HG03108 (cell line): ENCODE measurements at regions not wholly inside any gene's neighbourhood (a gene's known extent, or its start where the extent isn't known, plus 50 kb on each side); places are given as distances from the start of the nearest gene placed in this dataset.

Experiments used
- ATAC-seq: cut with Tn5 transposase; IDR thresholded peaks from one replicate; pipeline ENCODE4 v1.9.1; 2021; ENCODE audit warnings: moderate library complexity; ENCODE audit not compliant: unreplicated experiment

- no peak for ATAC-seq
These were observed 499.3 kb downstream of the NXPH1 start for GRCh38 chr7:8932751-8933150.

- ATAC-seq, result no peak
These were observed 503.8 kb downstream of the NXPH1 start for GRCh38 chr7:8937204-8937603.

GRCh38 chr7:8938044-8938805 lies 504.8 kb downstream of the NXPH1 start:
- no peak for ATAC-seq

- no peak for ATAC-seq
These were observed 506.0 kb downstream of the NXPH1 start for GRCh38 chr7:8939446-8939845.

- no peak for ATAC-seq
These were observed 530.3 kb downstream of the NXPH1 start for GRCh38 chr7:8963722-8964121.

- ATAC-seq, result no peak
These were observed 531.8 kb downstream of the NXPH1 start for GRCh38 chr7:8965177-8965576.

- ATAC-seq, result no peak
These were observed 540.2 kb downstream of the NXPH1 start for GRCh38 chr7:8973601-8974000.

GRCh38 chr7:8975681-8976080 lies 542.3 kb downstream of the NXPH1 start:
- ATAC-seq, result no peak

- no peak for ATAC-seq
These were observed 549.1 kb downstream of the NXPH1 start for GRCh38 chr7:8982338-8982992.

GRCh38 chr7:8985255-8985654 lies 551.8 kb downstream of the NXPH1 start:
- no peak for ATAC-seq

- no peak for ATAC-seq
These were observed 554.9 kb downstream of the NXPH1 start for GRCh38 chr7:8988267-8988666.

- ATAC-seq, result no peak
These were observed 557.8 kb downstream of the NXPH1 start for GRCh38 chr7:8991159-8991558.

GRCh38 chr7:8998762-8999161 lies 565.4 kb downstream of the NXPH1 start:
- ATAC-seq, result no peak

- ATAC-seq, result no peak
These were observed 580.5 kb downstream of the NXPH1 start for GRCh38 chr7:9013940-9014339.

GRCh38 chr7:9017286-9017685 lies 583.9 kb downstream of the NXPH1 start:
- no peak for ATAC-seq

- ATAC-seq, result no peak
These were observed 589.0 kb downstream of the NXPH1 start for GRCh38 chr7:9022456-9022855.

- ATAC-seq, result no peak
These were observed 590.4 kb downstream of the NXPH1 start for GRCh38 chr7:9023675-9024294.

GRCh38 chr7:9026121-9026520 lies 592.7 kb downstream of the NXPH1 start:
- no peak for ATAC-seq

- no peak for ATAC-seq
These were observed 594.6 kb downstream of the NXPH1 start for GRCh38 chr7:9028012-9028411.

- ATAC-seq, result no peak
These were observed 596.5 kb downstream of the NXPH1 start for GRCh38 chr7:9029681-9030530.

- no peak for ATAC-seq
These were observed 597.6 kb downstream of the NXPH1 start for GRCh38 chr7:9030976-9031375.
